DMS53 treated with DMSO at 0.1 percent for 48 hours (cell line): ENCODE measurements at regions not wholly inside any gene's neighbourhood (a gene's known extent, or its start where the extent isn't known, plus 50 kb on each side); places are given as distances from the start of the nearest gene placed in this dataset.
"Not testable (repeated sequence)": the region's sequence is repeated elsewhere in the genome, so short reads cannot be mapped to it uniquely, and the experiment has no call there.

Experiments
- DNase-seq: peaks from one replicate; lab custom pipeline; 2025; ENCODE audit not compliant: unreplicated experiment; lab: John Stamatoyannopoulos, UW

DNA sequence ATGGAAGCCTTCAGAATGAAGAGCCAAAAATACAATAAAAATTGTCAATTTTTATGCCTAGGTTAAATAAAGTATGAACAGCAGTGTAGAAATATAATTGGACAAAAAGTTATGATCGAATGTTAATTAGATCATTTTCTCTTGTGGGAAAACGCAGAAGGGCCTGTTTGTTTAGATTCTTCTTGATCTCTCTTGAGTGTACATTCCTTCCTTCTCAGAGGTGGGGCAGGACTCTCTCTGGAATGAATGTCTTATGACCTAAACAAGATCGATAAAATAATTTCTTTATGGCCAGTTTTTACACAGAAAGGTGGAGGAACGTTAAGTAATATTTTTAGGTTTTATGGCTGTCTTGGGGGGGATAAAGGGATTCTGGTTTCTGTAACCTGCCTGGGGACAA is 500.1 kb upstream of the MARCKS start:
- no peak for DNase-seq

DNA sequence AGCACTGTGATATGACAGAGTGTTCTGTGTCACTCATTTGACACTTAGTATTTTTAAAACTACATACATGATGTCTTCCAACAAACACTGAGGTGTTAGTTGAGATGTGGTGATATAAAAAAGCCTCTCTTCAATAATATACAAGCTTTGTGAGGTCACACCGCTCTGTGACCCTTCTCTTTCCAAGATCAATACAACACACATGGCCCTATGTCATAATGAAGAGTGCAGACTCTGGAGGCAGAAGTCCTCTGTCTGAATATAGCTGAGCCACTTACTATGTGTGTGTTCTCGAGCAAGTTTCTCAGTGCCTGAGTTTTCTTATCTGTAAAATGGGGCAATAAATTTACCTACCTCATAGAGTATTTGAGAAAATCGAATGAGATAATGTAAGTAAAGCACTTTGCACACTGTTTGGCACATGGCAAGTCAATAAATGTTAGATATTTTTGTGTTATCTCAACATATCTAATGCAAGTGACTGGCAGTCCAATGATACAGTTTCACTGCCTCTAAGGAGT is 499.0 kb upstream of the MARCKS start:
- no peak for DNase-seq

DNA sequence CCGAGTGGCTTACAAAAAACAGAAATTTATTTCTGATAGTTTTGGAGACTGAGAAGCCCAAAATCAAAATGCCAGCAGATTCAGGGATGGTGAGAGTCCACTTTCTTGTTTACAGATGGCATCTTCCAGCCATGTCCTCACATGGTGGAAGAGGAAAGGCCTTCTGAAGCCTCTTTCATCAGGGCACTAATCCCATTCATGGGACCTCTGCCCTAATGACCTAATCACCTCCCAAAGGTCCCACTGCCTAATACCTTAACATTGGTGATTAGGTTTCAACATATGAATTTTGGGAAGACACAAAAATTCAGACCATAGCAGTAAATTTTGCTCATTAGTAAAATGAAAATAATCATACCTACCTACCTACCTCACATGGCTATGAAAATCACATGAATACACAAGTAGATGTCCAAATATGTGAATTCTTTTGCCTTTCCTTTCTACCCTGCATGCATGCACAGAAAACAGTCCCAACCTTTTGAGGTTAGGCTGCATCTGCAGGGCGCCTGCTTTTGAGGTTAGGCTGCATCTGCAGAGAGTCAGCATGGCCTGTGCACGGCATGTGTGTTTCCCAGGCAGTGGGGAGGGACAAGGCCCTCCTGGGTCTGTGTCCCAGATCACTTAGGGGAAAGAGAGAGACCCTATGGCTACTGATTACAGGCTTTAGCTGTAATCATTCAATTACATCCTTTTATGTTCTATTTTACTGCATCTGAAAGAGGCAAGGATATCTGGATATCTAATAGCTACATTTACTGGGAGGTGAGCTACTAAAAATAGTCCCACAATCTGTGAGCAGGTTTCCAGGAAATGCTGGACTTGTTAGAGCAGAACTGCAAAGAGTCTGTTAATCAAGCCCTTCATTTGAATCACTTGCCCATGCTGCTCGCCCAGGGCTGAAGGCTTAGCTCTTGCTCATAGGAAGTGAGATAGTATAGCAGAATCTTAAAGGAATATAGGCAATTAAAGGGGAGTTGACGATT is 497.7 kb upstream of the MARCKS start:
- peak; percentile 42 for DNase-seq

DNA sequence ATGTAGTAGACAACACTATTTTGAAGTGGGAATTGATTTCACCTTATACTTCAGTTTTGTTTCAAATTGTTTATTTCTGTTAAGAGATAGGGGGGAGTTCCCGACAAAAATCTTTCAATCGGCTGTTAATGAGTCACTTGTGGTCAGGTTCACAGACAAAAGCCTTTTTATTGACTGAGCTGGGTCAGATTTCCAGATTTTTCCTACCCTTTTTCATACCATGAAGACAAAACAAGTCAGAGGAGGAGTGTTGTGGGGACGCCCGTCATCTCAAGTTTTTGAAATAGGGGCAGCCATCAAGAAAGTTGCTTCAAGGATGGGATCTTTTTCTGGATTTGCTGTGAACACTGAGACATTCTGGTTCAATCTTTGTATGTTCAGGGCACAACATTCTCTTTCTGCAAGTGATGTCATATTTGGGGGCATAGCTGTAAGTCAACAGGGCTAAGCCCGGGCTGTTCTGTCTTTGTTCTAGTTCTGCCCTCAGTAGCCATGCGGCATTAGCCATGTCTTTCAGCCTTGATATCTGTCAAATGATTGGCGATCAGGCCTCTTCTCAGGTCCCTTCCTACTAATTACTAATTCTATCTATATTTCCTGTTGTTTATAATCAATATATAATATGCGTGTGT is 496.0 kb upstream of the MARCKS start:
- DNase-seq, result peak; percentile 49

DNA sequence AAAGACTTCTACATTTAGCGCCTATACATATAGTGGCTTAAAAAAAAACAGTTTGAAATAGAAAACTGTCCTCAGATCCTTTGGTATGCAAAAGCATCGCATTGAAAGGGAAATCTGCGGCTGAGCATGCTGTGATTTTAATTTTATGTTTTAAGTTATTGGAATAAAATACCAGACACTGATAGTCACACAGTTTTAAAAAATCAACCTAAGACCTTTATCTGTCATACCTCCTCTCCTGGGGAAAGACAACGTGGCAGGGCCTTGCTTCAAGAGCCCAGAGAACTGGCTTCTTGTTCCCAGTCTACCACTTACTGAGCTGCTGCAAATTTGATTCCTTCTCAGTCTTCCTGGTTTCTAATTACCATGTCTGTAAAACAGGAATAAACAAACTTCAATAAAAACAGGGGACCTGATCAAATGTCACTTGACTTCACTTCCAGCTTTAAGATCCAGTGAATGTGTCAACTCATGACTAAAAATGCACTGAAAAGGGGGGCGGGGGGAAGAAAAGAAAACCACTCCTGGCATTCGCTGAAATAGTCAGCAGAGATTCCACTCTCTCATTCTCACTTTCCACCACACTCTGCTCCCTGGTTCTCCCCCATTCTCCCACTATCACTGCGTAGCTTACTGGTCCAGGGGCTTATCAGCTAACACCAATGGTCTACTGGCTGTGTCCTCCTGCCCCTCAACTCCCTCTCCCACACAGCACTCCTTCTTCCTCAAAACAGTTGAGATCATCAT is 494.7 kb upstream of the MARCKS start:
- DNase-seq, result no peak

DNA sequence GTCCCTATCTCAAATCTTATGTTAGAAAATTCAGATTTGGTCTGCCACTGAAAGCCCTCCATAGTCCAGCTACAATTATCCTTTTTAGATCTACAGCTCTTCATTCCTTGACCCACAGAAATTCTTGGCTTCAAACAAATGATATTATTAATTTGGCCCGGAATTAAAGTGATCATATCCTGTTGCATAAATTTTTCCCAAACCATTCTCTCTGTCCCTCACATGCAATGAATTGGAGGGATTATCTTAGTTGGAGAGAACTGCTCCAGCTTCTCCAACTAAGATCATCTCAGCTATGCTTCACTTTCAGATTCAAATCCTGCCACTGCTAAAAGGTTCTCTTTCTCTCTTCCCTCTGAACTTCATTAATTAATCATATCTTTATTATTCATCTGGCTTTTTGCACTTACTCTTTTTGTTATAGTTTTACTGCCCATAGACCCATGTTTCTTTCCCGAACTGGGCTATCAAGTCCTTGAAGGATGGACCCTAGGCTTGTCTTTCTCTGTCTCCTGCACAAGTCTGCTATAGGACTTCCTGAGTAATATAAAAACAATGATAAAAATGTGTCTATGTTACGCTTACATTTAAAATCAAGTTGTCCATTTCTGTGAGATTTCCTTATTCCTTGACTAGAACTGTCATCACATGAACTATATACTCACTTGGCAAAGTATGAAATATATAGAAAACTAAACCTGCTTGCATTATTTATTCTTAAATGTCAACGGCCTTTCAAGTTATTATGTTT is 493.9 kb upstream of the MARCKS start:
- DNase-seq, result no peak

DNA sequence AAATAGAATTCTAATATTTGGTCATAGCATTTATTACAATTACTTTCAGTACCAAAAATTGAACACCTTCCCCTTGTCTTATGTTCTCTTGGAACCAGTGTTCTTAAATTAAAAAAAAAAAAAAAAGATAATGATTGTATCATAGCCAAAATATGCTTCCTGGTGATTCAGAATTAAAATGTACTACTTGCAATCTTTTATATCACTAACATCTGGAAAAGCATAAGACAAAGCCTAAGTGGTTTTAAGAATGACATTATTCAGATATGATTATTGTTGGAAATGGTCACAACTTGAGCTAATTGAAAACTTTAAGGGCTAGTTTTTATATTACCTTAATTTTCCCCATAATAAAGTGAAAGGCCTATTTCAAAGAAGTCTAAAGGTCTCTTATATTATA is 493.3 kb upstream of the MARCKS start:
- DNase-seq, result no peak

DNA sequence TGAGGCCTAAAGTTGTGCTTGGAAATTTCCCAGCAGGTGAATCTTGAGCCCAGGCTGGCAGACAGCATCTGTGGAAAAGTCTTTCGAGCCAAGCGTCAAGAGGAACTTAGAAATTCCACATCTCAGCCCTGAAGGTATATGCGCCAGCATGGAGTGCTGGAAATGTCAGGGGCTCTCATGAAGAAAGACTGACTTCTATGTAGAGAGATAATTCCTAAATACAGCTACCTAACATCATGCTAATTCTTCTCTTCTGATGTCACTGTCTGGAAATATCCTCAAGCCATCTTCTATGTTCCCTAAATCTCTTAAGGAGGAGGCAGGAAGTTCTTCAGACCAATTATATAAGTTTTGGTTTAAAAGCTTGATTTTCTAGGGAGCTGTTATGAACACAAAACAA is 492.4 kb upstream of the MARCKS start:
- DNase-seq, result no peak

DNA sequence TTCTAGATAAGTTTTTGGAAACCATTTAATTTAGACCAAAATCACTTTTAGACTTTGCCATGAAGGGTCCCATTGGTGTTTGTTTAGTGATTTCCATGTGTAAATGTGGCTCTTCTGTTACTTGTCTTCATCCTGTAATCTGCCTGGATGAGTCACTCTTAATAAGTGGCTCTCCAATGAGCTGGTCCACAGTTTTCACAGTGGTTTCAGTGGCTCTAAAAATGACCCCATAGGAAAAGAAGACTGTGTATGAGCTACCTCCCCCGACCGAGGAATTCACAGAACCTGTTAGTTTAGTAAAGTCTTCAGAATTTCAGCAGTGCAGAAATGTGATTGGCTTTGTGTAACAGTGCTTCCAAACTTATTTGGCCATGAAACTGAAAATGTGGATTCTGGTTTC is 492.0 kb upstream of the MARCKS start:
- DNase-seq, result peak; percentile 60

DNA sequence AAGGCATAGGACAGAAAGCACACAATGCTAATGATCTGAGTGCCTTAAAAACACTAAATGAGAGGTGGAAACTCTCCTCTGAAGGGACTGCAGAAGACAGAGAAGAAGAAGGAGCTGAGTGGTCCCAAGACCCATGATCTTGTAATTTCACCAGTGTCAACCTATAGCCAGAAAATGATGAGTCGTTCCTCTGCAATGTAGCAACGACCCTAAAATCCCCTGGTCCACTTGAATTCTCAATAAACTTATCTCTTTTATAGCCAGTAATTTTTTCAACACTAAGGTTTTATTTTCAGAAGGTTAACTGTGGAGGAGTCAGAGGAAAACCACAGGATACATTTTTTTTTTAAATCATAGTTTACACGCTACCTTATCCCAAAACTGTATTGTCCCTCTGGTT is 490.6 kb upstream of the MARCKS start:
- no peak for DNase-seq

DNA sequence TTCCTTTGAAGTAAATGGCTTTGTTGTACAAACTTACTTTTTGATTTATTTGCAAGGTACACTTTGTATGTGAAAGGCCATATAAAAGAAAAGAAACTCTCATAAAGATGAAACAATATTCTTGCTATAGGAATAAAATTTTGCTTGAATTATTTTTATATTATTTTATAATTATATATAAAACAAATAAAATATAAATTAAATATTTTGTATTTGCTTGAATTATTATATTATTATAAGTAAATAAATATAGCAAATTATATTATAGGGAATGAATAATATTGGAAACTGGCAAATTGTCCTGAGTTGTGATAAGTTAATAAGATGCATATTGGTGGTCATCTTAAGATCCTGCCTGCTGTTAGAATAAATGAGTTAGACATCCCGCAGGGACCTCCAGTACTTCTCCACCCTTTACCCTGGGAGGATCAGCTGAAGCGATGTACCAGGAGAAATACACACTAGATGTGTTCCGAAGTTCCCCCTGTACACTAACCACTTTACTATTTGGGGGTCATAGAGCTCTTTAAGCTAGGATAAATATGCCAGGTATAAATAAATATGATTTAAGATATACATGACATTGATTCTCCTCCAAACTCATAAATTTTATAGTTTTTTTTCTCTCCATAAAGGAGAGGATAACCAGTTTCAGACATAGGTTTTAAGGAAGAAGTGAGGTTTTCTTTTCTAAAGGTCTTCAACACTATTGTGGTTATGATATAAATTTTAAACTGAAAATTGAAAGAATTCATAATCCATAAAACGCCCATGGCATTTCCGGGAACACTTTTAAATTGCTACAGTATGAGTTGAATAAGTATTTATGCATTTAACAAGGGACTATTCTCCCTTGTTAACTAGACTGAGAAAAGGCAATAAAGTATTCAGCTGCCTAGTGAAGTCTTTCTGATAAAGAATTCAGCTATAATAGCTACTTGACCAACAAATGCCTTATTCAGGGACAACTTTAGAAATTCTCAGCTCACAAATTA is 486.3 kb upstream of the MARCKS start:
- DNase-seq, result no peak

DNA sequence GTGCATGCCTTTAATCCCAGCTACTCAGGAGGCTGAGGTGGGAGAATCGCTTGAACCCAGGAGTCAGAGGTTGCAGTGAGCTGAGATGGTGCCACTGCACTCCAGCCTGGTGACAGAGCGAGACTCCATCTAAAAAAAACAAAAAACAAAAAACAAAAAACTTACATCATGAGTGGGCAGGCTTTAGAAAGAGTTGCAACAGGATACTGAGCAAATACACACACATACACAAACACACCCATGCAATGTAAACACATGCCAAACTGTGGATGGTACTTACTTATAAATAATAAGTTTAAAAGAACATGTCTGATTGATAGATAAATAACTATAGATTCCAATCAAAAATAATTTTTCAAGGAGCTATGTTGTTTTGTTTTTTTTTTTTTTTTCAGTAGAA is 481.7 kb upstream of the MARCKS start:
- not testable (repeated sequence) for DNase-seq

DNA sequence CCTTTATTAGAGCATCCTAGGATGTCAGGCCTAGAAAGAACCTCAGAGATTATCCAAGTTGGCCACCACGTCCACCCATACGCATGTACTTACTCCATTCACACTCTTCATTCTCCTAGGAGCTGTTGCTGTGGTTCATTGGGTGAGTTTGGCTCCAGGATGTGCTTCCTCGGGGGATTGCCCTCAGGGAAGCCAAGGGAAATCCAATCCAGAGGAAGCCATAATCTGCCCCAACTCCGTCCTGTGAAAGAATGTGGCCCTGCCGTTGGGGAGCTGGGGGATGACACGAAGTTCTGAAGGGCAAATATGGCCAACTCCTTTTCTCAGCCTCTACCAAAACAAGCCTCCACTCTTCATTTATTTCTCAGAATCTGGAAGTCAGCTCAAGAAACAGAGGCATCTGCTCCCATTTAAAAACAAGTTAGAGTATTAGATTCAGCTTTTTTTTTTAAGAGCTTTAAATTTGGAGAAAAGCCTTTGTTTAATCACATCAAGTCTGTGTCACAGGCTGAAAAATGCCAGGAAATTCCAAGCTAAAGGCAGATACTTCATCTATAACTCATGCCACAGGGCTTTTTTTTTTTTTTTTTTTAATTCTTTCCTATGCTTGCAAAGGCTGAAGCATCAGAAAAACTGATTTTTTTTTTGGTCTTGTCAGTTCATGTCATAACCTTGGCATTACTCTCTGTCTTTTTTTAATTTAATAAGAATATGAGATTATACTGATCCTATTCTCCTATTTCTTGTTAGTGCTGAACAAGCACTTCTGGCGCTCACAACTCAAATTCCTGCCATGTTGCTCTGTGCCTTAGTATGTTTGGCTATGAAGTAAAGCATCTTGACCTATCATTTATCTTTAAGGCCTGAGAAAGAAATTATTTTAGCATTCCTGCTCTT is 480.9 kb upstream of the MARCKS start:
- DNase-seq, result no peak

DNA sequence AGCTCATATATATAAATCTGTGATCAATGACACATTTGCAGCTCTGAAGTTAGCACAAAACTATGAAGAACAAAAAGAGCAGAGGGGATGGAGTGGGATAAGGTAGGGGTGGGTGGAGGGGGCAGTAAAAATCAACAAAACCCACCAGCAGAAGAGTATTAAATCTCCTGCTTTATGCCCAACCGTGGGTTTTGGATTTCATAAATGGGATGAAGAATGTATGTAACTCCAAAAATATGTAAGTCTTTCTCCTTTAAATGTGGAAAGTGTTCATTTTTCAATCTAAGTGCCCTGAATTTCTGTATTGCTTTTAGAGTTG is 480.3 kb upstream of the MARCKS start:
- no peak for DNase-seq

DNA sequence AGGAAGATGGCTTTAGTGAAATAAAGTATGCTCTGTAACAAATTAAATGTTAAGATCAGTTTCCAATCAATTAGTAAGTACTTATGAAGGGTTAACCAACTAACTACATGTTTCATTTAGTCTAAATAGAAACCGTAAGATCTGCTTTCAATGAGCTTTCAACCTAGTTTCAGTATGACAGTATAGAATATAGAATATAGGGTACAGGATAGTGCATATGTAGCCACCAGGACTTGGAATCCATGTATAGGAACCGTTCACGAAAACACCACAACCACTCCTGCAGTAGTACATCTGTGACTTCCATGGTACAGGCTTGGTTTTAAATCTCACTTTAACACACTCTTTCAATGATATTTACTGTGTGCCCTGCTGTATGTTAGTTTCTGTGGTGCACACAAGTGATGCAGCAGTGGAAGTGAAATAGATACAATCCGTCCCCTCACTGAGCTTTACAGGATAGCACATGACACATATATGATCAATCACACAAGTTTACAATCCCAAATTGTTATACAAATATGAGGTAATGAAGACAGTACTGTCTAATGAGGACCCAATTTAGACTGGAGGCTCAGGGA is 479.7 kb upstream of the MARCKS start:
- no peak for DNase-seq

DNA sequence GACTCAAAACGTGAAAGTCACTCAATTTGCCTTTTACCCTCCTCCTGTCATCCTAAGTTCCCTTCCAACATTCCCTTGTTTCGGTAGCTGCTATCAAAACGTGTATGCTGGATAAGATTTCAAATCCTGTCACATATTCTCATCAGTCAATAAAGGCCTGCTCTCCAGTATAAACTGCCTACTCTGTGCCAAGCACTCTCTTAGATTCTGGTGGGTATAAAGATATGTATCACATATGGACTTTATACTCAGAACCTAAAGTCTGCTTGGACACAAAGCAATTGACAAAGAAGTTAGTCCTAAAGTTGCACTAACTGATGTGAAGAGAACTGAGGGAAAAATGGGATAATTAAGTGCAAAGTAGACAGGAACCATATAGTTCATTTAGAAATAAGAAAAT is 476.6 kb upstream of the MARCKS start:
- DNase-seq, result no peak

DNA sequence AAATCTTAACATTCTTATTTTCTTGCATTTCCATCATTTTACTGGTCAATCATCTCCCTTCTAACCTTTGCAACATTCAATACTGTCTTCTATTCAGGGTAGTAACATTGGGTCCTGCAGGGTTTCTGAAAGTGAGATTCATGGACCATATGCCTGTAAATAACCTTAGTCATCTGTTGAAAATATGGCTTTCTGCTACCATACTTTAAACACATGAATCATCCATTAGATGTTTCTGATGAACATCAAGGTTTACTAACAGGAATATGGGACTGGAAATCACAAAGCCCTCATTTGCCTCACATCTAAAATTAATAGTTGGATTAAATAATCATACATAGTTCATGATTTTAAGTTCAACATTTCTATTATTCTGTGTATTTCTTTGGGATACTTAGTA is 475.9 kb upstream of the MARCKS start:
- DNase-seq, result no peak

DNA sequence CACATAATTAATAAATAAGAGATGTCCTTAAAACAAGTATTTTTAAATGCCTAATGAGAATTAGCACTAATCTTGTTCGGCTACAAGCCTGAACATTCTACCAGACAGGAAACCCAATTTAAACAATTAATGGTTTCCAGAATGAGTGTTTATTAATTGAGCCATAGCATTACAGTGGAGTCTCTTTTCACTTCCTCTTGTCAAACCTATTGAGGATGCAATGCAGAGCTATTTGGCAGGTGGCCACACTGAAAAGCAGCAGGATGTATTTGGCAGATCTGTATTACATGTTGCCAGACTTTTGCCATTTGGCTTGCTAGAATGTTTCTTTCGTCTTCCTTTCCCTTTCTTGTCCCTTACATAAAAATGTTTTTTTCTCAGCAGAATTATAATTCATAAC is 475.2 kb upstream of the MARCKS start:
- no peak for DNase-seq
